ENCODE measurements at regions not wholly inside any gene's neighbourhood (a gene's known extent, or its start where the extent isn't known, plus 50 kb on each side); places are given as distances from the start of the nearest gene placed in this dataset.

DNA sequence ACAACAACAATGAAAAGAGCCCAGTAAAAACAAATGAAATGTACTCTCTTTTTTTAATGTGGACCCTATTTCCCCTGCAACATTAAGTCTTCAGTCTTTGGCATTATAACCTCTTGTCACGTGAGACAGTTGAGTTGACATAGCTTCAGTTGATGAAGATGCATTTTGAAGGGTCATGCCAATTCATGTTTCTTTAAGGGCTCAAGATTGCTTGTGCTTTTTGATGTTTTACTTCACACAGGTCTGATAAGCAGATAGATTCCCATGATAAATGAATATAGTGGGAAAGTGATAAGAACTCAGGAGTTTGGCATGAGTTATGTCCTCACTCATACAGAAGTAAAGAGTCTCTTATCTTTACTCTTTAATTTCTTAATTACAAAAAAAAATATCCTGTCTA lies 229.4 kb downstream of the SNCAIP start:
- TF ChIP-seq CTCF (IDR thresholded peaks at IDR 0.05) (no peak), CREM (CRISPR knock-in tag; IDR thresholded peaks at IDR 0.05) (no peak), SP1 (CRISPR knock-in tag; conservative IDR thresholded peaks at IDR 0.05) (no peak)

All from WTC11 (cell line).